ENCODE measurements at regions not wholly inside any gene's neighbourhood (a gene's known extent, or its start where the extent isn't known, plus 50 kb on each side); places are given as distances from the start of the nearest gene placed in this dataset.

GRCh38 chr6:92648364-92649086 lies 770.8 kb downstream of the EPHA7 start:
- TF ChIP-seq, protein P1, sequence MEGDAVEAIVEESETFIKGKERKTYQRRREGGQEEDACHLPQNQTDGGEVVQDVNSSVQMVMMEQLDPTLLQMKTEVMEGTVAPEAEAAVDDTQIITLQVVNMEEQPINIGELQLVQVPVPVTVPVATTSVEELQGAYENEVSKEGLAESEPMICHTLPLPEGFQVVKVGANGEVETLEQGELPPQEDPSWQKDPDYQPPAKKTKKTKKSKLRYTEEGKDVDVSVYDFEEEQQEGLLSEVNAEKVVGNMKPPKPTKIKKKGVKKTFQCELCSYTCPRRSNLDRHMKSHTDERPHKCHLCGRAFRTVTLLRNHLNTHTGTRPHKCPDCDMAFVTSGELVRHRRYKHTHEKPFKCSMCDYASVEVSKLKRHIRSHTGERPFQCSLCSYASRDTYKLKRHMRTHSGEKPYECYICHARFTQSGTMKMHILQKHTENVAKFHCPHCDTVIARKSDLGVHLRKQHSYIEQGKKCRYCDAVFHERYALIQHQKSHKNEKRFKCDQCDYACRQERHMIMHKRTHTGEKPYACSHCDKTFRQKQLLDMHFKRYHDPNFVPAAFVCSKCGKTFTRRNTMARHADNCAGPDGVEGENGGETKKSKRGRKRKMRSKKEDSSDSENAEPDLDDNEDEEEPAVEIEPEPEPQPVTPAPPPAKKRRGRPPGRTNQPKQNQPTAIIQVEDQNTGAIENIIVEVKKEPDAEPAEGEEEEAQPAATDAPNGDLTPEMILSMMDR (IDR thresholded peaks at IDR 0.05; ENCODE audit: low read length) = no peak
- no peak for TF ChIP-seq EZH2 (optimal IDR thresholded peaks at IDR 0.05; ENCODE audit: low read depth, low read length)

Data from MM.1S (cell line).